WTC11 (cell line): ENCODE measurements at regions not wholly inside any gene's neighbourhood (a gene's known extent, or its start where the extent isn't known, plus 50 kb on each side); places are given as distances from the start of the nearest gene placed in this dataset.

Experiments
- AFF4 ChIP-seq: sonication (generic); formaldehyde crosslinking; IDR thresholded peaks from 2 replicates; pipeline ENCODE4 v1.8.1; 2023; ENCODE audit warnings: mild to moderate bottlenecking, missing genetic modification reagents, borderline replicate concordance
- CREB1 ChIP-seq: sonication (generic); formaldehyde crosslinking; IDR thresholded peaks from 2 replicates; pipeline ENCODE4 v1.8.0; 2023; ENCODE audit warnings: mild to moderate bottlenecking, missing genetic modification reagents
- CTCF ChIP-seq: fragments of 200-600 bp; IDR thresholded peaks from 2 replicates; pipeline ENCODE4 v1.8.0; 2022; ENCODE audit warnings: antibody characterized with exemption
- E2F4 ChIP-seq: sonication (generic); formaldehyde crosslinking; IDR thresholded peaks from 2 replicates; pipeline ENCODE4 v1.8.1; 2022; ENCODE audit warnings: low read depth, mild to moderate bottlenecking, moderate library complexity, missing genetic modification reagents, borderline replicate concordance
- JUN ChIP-seq: sonication (generic); formaldehyde crosslinking; IDR thresholded peaks from 2 replicates; pipeline ENCODE4 v1.8.0; 2023; ENCODE audit warnings: mild to moderate bottlenecking, missing genetic modification reagents
- NFE2L1 ChIP-seq: sonication (generic); formaldehyde crosslinking; IDR thresholded peaks from 2 replicates; pipeline ENCODE4 v1.8.1; 2023; ENCODE audit warnings: missing genetic modification reagents
- SP1 ChIP-seq: sonication (generic); formaldehyde crosslinking; conservative IDR thresholded peaks from 2 replicates; pipeline ENCODE4 v1.8.1; 2022; ENCODE audit warnings: missing genetic modification reagents

- no peak for TF ChIP-seq JUN (CRISPR knock-in tag)
- TF ChIP-seq CTCF: no peak
- TF ChIP-seq AFF4 (CRISPR knock-in tag): no peak
- no peak for TF ChIP-seq E2F4 (CRISPR knock-in tag)
- TF ChIP-seq NFE2L1 (CRISPR knock-in tag): no peak
- TF ChIP-seq SP1 (CRISPR knock-in tag): no peak
- TF ChIP-seq CREB1 (CRISPR knock-in tag): no peak
Measured at GRCh38 chr1:10877894-10878293, 81.4 kb upstream of the CASZ1 start.
